ENCODE measurements at regions not wholly inside any gene's neighbourhood (a gene's known extent, or its start where the extent isn't known, plus 50 kb on each side); places are given as distances from the start of the nearest gene placed in this dataset.

GRCh38 chr17:83144421-83145357 is 65.3 kb downstream of the METRNL start:
- H3K36me3 ChIP-seq (ENCODE audit: insufficient read depth, low read depth, low read length), result no peaks in the 10 kb centered on the region
- peaks cover 23% of the 10 kb centered on the region for H3K9me3 ChIP-seq (ENCODE audit: insufficient read depth, low read depth, low read length)
- H3K4me1 ChIP-seq (ENCODE audit: insufficient read depth, low read length), result 0 out of 2 replicates have a peak, but pooled peaks cover 4% of the 10 kb centered on the region
- no peak overlapping the region for H3K9ac ChIP-seq (ENCODE audit: low read depth, low read length)
- H3K27ac ChIP-seq (ENCODE audit: low read length), result no peak overlapping the region
- no peak overlapping the region for H3K4me3 ChIP-seq (ENCODE audit: low read length)
- no peaks in the 10 kb centered on the region for H3K27me3 ChIP-seq (ENCODE audit: insufficient read depth, low read length)

GRCh38 chr17:83145358-83145738 is 65.9 kb downstream of the METRNL start:
- Histone ChIP-seq H3K27me3 (ENCODE audit: insufficient read depth, low read length) (no peaks in the 10 kb centered on the region), H3K27ac (ENCODE audit: low read length) (no peak overlapping the region), H3K36me3 (ENCODE audit: insufficient read depth, low read depth, low read length) (no peaks in the 10 kb centered on the region), H3K4me1 (ENCODE audit: insufficient read depth, low read length) (0 out of 2 replicates have a peak, but pooled peaks cover 4% of the 10 kb centered on the region), H3K9ac (ENCODE audit: low read depth, low read length) (no peak overlapping the region), H3K4me3 (ENCODE audit: low read length) (no peak overlapping the region), H3K9me3 (ENCODE audit: insufficient read depth, low read depth, low read length) (peaks cover 23% of the 10 kb centered on the region)

GRCh38 chr17:83145831-83146230 is 66.4 kb downstream of the METRNL start:
- Histone ChIP-seq H3K4me3 (ENCODE audit: low read length) (no peak overlapping the region), H3K4me1 (ENCODE audit: insufficient read depth, low read length) (0 out of 2 replicates have a peak, but pooled peaks cover 4% of the 10 kb centered on the region), H3K27me3 (ENCODE audit: insufficient read depth, low read length) (no peaks in the 10 kb centered on the region)

DNA sequence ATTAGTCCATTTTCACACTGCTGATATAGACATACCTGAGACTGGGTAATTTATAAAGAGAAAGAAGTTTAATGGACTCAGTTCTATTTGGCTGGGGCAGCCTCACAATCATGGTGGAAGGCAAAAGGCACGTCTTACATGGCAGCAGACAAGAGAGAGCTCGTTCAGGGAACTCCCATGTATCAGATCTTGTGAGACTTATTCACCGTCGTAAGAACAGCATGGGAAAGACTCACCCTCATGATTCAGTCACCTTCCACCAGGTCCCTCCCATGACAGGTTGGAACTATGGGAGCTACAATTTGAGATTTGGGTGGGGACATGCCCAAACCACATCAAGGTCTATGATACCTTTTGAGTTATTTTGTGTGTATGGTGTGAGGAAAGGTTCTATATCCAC is 66.9 kb downstream of the METRNL start:
- Histone ChIP-seq H3K36me3 (ENCODE audit: insufficient read depth, low read depth, low read length) (no peaks in the 10 kb centered on the region), H3K27ac (ENCODE audit: low read length) (no peak overlapping the region), H3K9me3 (ENCODE audit: insufficient read depth, low read depth, low read length) (peaks cover 18% of the 10 kb centered on the region), H3K4me1 (ENCODE audit: insufficient read depth, low read length) (0 out of 2 replicates have a peak, but pooled peaks cover 4% of the 10 kb centered on the region), H3K9ac (ENCODE audit: low read depth, low read length) (no peak overlapping the region), H3K4me3 (ENCODE audit: low read length) (no peak overlapping the region), H3K27me3 (ENCODE audit: insufficient read depth, low read length) (no peaks in the 10 kb centered on the region)

More at GRCh38 chr17:83145831-83146230, 66.4 kb downstream of the METRNL start:
- H3K36me3 ChIP-seq (ENCODE audit: insufficient read depth, low read depth, low read length), result no peaks in the 10 kb centered on the region
- peaks cover 22% of the 10 kb centered on the region for H3K9me3 ChIP-seq (ENCODE audit: insufficient read depth, low read depth, low read length)
- no peak overlapping the region for H3K9ac ChIP-seq (ENCODE audit: low read depth, low read length)
- no peak overlapping the region for H3K27ac ChIP-seq (ENCODE audit: low read length)

GRCh38 chr17:83147280-83147679 is 67.9 kb downstream of the METRNL start:
- H3K9ac ChIP-seq (ENCODE audit: low read depth, low read length), result no peak overlapping the region
- no peaks in the 10 kb centered on the region for H3K27me3 ChIP-seq (ENCODE audit: insufficient read depth, low read length)
- 0 out of 2 replicates have a peak, but pooled peaks cover 4% of the 10 kb centered on the region for H3K4me1 ChIP-seq (ENCODE audit: insufficient read depth, low read length)
- H3K27ac ChIP-seq (ENCODE audit: low read length), result no peak overlapping the region
- H3K36me3 ChIP-seq (ENCODE audit: insufficient read depth, low read depth, low read length), result no peaks in the 10 kb centered on the region
- peaks cover 9% of the 10 kb centered on the region for H3K9me3 ChIP-seq (ENCODE audit: insufficient read depth, low read depth, low read length)
- H3K4me3 ChIP-seq (ENCODE audit: low read length), result no peak overlapping the region

DNA sequence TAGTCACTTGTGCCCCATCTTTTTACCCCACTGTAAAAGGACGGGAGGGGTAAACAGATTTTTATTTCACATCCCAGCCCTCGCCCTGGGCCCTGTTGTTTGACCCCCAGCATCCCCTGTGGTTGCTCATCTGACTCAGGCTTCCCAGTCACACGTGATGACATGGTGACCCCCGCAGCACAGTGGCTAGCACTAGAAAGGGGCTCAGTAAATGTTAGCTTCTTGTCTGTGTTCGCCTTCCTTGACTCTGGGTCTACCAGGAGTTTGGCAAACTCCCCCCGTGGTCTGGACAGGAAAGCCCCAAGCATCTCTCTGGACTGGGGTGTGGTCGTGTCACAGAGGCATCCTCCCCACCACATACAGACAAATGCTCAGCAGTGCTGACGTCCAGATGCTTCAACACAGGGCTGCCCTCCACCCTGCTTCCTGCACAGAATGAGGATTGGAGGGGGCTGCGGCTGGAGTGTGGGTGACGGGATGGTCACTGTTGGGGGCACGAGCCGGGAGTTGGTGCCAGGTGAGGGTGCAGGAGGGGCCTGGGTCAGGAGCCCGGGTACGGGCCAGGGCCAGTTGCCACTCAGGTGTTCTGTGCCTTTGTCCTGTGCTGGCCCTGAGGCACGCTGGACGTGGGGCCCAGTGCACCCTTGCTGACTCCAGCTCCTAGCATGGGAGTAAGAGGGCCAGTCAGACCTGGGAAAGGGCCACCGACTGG is 69.1 kb downstream of the METRNL start:
- H3K9ac ChIP-seq (ENCODE audit: low read depth, low read length), result no peak overlapping the region
- H3K27ac ChIP-seq (ENCODE audit: low read length), result no peak overlapping the region
- 0 out of 2 replicates have a peak, but pooled peaks cover 4% of the 10 kb centered on the region for H3K4me1 ChIP-seq (ENCODE audit: insufficient read depth, low read length)
- H3K9me3 ChIP-seq (ENCODE audit: insufficient read depth, low read depth, low read length), result no peaks in the 10 kb centered on the region
- no peak overlapping the region for H3K4me3 ChIP-seq (ENCODE audit: low read length)
- no peaks in the 10 kb centered on the region for H3K27me3 ChIP-seq (ENCODE audit: insufficient read depth, low read length)
- H3K36me3 ChIP-seq (ENCODE audit: insufficient read depth, low read depth, low read length), result no peaks in the 10 kb centered on the region

GRCh38 chr17:83149029-83149725 is 69.8 kb downstream of the METRNL start:
- Histone ChIP-seq H3K27ac (ENCODE audit: low read length) (no peak overlapping the region), H3K36me3 (ENCODE audit: insufficient read depth, low read depth, low read length) (no peaks in the 10 kb centered on the region), H3K9me3 (ENCODE audit: insufficient read depth, low read depth, low read length) (no peaks in the 10 kb centered on the region), H3K27me3 (ENCODE audit: insufficient read depth, low read length) (no peaks in the 10 kb centered on the region), H3K9ac (ENCODE audit: low read depth, low read length) (no peak overlapping the region), H3K4me3 (ENCODE audit: low read length) (no peak overlapping the region), H3K4me1 (ENCODE audit: insufficient read depth, low read length) (0 out of 2 replicates have a peak, but pooled peaks cover 4% of the 10 kb centered on the region)

GRCh38 chr17:83149761-83150251 is 70.4 kb downstream of the METRNL start:
- no peak overlapping the region for H3K9ac ChIP-seq (ENCODE audit: low read depth, low read length)
- H3K27me3 ChIP-seq (ENCODE audit: insufficient read depth, low read length), result no peaks in the 10 kb centered on the region
- no peak overlapping the region for H3K4me3 ChIP-seq (ENCODE audit: low read length)
- no peaks in the 10 kb centered on the region for H3K36me3 ChIP-seq (ENCODE audit: insufficient read depth, low read depth, low read length)
- H3K4me1 ChIP-seq (ENCODE audit: insufficient read depth, low read length), result 0 out of 2 replicates have a peak, but pooled peaks cover 4% of the 10 kb centered on the region
- no peaks in the 10 kb centered on the region for H3K9me3 ChIP-seq (ENCODE audit: insufficient read depth, low read depth, low read length)
- no peak overlapping the region for H3K27ac ChIP-seq (ENCODE audit: low read length)

- Histone ChIP-seq H3K27me3 (ENCODE audit: insufficient read depth, low read length) (no peaks in the 10 kb centered on the region), H3K9me3 (ENCODE audit: insufficient read depth, low read depth, low read length) (no peaks in the 10 kb centered on the region), H3K9ac (ENCODE audit: low read depth, low read length) (no peak overlapping the region), H3K36me3 (ENCODE audit: insufficient read depth, low read depth, low read length) (no peaks in the 10 kb centered on the region), H3K27ac (ENCODE audit: low read length) (no peak overlapping the region), H3K4me1 (ENCODE audit: insufficient read depth, low read length) (0 out of 2 replicates have a peak, but pooled peaks cover 4% of the 10 kb centered on the region), H3K4me3 (ENCODE audit: low read length) (no peak overlapping the region)
Observed at GRCh38 chr17:83150369-83151055, 71.1 kb downstream of the METRNL start.

DNA sequence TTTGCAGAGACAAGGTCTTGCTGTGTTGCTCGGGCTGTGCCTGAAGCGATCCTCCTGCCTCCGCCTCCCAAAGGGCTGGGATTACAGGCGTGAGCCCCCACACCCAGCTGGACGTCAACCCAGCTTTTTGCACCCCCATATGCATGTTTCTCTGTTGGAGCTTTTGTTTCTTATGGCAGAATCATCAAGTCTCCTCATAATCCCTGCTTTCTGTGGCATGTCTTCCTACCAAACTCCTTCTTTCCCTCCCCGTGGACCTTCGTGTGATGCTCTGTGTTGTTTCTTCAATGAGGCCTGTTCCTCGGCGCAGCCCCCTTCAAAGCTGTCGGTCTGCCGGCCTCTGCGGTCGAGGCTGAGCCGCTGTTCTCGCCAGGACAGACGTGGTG is 71.6 kb downstream of the METRNL start:
- no peak overlapping the region for H3K9ac ChIP-seq (ENCODE audit: low read depth, low read length)
- no peak overlapping the region for H3K4me3 ChIP-seq (ENCODE audit: low read length)
- H3K36me3 ChIP-seq (ENCODE audit: insufficient read depth, low read depth, low read length), result no peaks in the 10 kb centered on the region
- no peaks in the 10 kb centered on the region for H3K9me3 ChIP-seq (ENCODE audit: insufficient read depth, low read depth, low read length)
- 0 out of 2 replicates have a peak, but pooled peaks cover 4% of the 10 kb centered on the region for H3K4me1 ChIP-seq (ENCODE audit: insufficient read depth, low read length)
- no peaks in the 10 kb centered on the region for H3K27me3 ChIP-seq (ENCODE audit: insufficient read depth, low read length)
- no peak overlapping the region for H3K27ac ChIP-seq (ENCODE audit: low read length)

All from iPS-20b (cell line).